RWPE1 (cell line): ENCODE measurements at regions not wholly inside any gene's neighbourhood (a gene's known extent, or its start where the extent isn't known, plus 50 kb on each side); places are given as distances from the start of the nearest gene placed in this dataset.

Experiments used
- CTCF ChIA-PET: fragments of 350-600 bp; sonication (Branson Sonifier 250); formaldehyde crosslinking; extraction: SDS; loops from one replicate; lab custom pipeline; 2021; lab: Yijun Ruan, JAX
- POLR2A ChIA-PET: fragments of 400-600 bp; formaldehyde crosslinking; extraction: SDS; loops from one replicate; lab custom pipeline; 2020; ENCODE audit warnings: antibody characterized with exemption; ENCODE audit not compliant: low non-redundant PET; lab: Yijun Ruan, JAX
- DNase-seq: peaks from one replicate; pipeline ENCODE4 v3.0.0; 2012; ENCODE audit warnings: low spot score
- H3K27ac ChIP-seq: fragments of 450-650 bp; 2 replicates; pipeline ENCODE4 v1.5.1; 2017
- CTCF ChIP-seq: fragments of 450-650 bp; conservative IDR thresholded peaks from 2 replicates; pipeline ENCODE4 v1.5.1; 2017; ENCODE audit warnings: low read depth, mild to moderate bottlenecking

GRCh38 chr14:81668626-81669274 lies 135.1 kb upstream of the SEL1L start:
- CTCF ChIA-PET, result no interaction called here
- TF ChIP-seq CTCF, result no peak
- POLR2A ChIA-PET, result no interaction called here
- no peak for DNase-seq
- no peak overlapping the region for H3K27ac ChIP-seq

GRCh38 chr14:81669308-81669707 lies 135.7 kb upstream of the SEL1L start:
- DNase-seq, result no peak
- POLR2A ChIA-PET, result no interaction called here
- no peak for TF ChIP-seq CTCF
- no peak overlapping the region for H3K27ac ChIP-seq
- CTCF ChIA-PET, result no interaction called here

- ChIA-PET POLR2A (no interaction called here), CTCF (no interaction called here)
- DNase-seq, result no peak
- no peak overlapping the region for H3K27ac ChIP-seq
- no peak for TF ChIP-seq CTCF
Observed at GRCh38 chr14:81673930-81674329, 140.3 kb upstream of the SEL1L start.

GRCh38 chr14:81676395-81676794 lies 142.7 kb upstream of the SEL1L start:
- ChIA-PET POLR2A (no interaction called here), CTCF (no interaction called here)
- no peak for DNase-seq
- no peak for TF ChIP-seq CTCF
- no peak overlapping the region for H3K27ac ChIP-seq

GRCh38 chr14:81676879-81677278 lies 143.2 kb upstream of the SEL1L start:
- POLR2A ChIA-PET, result no interaction called here
- DNase-seq, result no peak
- H3K27ac ChIP-seq, result no peak overlapping the region
- CTCF ChIA-PET, result no interaction called here
- no peak for TF ChIP-seq CTCF

GRCh38 chr14:81677736-81678135 lies 144.1 kb upstream of the SEL1L start:
- no peak for DNase-seq
- no peak overlapping the region for H3K27ac ChIP-seq
- ChIA-PET CTCF (no interaction called here), POLR2A (no interaction called here)
- TF ChIP-seq CTCF, result no peak
